CD4-positive, alpha-beta T cell treated with Interleukin-21 for 1 hour (primary cell): ENCODE measurements at regions not wholly inside any gene's neighbourhood (a gene's known extent, or its start where the extent isn't known, plus 50 kb on each side); places are given as distances from the start of the nearest gene placed in this dataset.
"Not testable (repeated sequence)": the region's sequence is repeated elsewhere in the genome, so short reads cannot be mapped to it uniquely, and the experiment has no call there.

Source experiments
- DNase-seq: peaks from one replicate; pipeline ENCODE4 v3.0.0-alpha.2; 2020

DNA sequence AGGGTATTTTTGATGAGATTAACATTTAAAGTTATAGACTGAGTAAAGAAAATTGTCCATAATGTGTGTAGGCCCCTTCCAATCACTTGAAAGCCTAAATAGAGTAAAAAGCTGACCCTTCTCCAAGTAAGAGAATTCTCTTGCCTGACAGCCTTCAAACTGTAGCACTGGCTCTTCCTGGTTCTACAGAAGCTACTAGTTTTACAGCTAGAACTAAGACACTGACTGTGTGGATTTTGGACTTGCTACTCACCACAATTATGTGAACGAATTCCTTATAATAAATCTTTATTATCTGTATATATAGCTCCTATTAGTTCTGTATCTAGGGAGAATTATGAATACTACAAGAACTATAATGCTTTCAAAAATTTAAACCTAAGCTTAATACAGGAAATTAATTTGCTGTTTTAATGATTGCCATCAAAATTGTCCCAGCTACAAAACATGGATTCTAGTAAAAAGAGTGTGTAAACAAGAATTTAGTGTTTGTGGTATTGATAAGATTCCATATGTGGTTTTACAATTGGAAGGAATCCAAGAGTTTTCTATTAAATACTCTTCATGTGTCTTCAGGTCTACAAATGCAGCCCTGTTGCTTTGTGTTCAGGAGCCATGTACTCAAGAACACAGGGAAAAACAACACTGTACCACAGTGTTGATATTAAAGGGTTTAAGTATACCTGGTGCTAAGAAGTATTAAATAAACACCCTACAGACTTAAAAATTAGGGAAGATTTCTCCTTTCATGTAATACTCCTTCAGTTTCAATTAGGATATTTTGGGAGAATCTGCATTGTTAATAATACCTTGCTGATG is 366.5 kb downstream of the CXXC4 start:
- DNase-seq, result no peak

DNA sequence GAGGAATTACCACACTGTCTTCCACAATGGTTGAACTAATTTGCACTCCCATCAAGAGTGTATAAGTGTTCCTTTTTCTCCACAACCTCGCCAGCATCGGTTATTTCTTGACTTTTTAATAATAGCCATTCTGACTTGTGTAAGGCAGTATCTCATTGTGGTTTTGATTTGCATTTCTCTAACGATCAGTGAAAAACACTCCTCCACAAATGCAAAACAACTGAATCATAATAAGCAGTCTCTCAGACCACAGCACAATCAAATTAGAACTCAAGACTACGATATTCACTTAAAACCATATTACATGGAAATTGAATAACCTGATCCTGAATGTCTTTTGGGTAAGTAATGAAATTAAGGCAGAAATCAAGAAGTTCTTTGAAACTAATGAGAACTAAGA is 371.7 kb downstream of the CXXC4 start:
- no peak for DNase-seq

DNA sequence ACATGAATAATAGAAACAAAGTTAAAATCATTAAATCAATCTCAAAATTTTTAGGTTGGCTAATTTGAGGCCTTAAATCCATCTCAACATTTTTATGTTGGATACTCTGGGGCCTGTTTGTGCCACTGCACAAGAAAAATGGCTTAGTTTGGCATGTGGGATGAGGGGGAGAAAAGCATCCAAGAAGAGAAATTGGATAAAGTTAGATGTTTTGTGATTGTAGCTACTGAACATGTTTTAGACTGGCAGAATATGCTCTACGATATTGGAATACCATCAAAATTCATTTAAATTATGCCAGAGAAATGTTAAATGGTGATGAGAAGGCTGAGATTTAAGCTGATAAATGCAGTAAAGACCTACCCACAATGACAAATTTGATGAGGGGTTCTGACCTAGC is 376.9 kb downstream of the CXXC4 start:
- no peak for DNase-seq

DNA sequence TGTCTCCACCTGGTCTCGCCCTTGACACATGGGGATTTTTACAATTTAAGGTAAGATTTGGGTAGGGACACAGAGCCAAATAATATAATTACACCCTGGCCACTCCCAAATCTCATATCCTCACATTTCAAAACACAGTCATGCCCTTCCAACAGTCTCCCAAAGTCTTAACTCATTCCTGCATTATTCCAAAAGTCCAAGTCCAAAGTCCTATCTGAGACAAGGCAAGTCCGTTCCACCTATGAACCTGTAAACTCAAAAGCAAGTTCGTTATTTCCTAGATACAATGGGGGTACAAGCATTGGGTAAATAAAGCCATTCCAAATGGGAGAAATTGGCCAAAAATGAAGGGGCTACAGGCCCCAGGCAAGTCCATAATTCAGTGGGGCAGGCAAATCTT is 380.8 kb downstream of the CXXC4 start:
- DNase-seq, result no peak

DNA sequence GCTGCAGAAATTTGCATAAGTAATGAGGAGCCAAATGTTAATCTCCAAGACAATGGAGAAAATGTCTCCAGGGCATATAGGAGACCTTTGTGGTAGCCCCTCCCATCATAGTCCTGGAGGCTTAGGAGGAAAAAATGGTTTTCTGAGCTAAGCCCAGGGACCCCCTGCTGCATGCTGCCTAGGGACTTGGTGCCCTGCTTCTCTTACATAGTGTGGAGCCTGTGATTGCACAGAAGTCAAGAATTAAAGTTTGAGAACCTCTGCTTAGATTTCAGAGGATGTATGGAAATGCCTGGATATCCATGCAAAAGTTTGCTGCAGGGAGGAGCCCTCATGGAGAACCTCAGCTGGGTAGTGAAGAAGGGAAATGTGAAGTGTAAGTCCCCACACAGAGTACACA is 379.4 kb upstream of the TACR3 start:
- DNase-seq, result no peak

DNA sequence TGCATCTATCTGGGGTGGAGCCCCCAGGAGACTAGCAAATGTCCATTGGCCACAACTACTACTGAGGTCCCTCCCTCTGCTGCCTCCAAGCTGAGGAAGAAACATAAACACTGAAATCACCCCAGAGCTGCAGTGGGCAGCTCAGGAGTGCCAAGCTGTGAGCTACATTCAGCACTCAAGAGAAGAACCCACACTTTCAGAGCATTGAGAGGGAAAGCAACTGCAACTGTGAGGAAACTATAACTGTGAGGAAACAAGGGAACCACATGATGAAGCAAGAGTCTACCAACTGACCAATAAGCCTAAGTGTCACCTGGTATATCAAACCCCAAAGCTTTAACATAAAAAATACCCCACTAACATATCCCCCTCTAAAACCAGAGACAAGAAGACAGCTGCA is 373.5 kb upstream of the TACR3 start:
- DNase-seq, result no peak

DNA sequence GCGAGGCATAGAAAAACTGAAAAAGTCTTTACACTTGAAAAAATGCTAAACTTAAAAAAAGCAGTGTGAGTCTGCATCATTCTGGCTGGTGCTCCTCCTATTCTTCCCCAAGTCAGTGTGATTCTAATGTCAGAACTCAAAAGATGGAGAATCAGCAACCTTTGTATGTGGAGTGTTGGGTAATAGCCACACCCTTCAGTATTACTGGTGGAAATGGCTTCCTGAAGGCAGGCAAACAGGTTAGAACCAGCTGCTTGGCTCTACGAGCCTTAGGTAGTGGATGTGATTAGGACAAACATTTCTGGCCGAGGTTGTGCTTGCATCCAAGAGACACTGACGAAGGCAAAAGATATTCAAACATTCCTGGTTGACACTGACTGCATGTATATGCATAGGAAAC is 353.4 kb upstream of the TACR3 start:
- no peak for DNase-seq

DNA sequence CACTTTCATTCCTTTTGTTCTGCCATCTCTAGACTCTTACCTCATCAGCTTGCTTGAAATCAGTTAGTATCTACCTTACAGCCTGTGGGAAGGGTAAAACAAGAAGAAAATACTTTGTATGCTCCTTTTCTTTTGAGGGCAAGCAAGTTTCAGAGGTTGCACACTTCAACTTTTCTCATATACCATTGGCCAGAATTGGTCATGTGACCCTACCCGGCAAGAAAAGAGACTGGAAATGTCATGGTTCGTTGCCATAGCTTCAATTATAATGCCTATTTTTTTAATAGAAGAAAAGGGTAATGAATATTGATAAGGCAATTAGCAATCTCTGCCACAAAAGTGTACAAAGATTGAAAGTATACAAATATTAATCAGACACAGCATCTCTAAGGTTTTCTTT is 346.7 kb upstream of the TACR3 start:
- DNase-seq, result no peak

DNA sequence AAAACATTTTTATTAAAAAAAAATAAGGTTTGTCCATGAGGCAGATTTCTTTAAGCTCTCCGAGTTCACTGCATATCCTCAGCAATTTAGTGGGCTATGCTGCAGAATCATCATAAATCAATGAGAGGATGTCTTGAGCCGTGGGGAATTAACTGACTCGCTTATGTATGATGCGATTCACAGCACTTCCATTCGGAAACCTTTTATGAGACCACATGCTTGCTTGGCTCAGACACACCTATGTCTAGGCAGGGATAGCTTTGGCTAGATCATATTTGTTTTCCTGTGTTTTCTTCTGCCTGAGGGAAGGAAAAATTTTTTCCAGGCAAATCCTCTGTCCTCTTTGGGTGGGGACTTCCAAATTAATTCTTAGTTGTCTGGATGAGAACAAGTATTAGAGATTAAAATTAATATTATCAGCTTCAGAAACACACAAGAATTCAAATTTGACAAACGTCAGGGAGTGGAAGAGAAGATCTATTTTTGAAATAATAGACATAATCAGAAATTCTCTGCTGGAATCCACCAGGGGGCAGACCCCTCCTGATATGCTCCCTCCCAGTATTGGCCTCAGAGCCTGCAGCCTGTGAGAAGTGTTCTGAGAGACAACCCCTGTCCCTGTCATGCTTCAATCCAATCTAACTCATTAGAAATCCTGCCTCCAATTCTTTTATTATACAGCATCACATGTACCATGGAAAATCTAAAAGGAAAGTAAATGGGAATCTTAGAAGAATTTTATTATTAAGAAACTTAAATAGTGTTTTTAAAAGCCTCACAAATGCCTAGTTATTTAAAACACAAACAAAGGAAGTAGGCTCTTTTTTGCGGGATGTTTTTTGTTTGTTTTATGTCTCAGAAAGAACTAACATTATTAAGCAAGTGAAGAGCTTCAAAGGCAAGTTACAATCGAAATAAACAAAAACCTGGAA is 345.1 kb upstream of the TACR3 start:
- no peak for DNase-seq

DNA sequence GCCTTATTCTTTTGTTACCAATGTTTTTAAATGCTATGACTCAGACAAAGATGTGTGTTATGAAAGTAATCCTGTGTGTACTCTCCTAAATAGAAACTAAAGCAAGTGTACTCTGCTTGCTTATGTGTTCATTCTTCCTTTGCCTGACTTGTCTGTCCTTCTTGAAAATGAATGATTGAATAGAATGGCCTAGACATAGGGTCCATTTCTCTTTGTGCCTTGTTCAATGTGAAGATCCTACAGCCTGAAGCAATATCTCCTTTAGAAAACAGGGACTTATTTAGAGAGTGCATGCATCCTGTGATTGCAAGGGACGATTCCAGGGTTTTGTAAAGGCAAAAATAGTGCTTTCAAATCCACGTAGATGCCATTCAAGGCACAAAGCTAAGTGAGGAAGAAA is 343.6 kb upstream of the TACR3 start:
- DNase-seq, result no peak

DNA sequence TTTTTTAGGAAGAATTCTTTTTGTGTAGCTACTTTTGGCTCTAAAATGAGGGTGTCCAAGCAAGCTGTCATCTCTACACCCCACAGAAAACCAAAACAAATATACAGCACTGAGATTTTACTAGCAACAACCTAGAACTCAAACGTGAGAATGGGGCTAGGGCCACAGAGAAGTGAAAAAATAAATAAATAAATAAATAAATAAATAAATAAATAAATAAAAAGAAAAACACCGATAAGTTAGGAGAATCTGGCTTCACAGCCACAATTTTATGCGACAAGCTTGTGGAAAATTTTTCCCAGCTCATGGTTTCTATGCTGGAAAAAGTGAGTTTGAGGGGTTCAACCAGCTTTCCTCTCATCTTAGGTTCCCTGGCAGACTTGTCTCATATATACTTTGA is 324.6 kb upstream of the TACR3 start:
- DNase-seq, result no peak

DNA sequence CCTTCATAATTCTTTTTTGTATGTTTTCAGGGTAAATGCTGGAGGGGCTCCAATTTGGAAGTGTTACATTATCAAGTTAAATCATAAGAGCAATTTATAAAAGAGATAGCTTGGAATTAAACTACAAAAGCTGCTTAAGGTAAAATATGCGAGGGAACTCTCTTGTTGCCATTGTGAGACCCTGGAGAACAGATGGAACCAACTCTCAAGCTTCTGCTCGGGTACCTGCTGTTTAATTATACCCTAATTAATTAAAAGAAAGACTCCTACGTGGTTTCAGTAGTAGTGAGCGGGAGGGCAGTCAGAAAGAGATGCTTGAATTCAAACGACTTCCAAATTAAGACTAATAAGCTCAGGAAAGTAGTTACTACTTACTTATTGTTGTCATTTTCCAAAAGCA is 313.1 kb upstream of the TACR3 start:
- DNase-seq, result no peak

DNA sequence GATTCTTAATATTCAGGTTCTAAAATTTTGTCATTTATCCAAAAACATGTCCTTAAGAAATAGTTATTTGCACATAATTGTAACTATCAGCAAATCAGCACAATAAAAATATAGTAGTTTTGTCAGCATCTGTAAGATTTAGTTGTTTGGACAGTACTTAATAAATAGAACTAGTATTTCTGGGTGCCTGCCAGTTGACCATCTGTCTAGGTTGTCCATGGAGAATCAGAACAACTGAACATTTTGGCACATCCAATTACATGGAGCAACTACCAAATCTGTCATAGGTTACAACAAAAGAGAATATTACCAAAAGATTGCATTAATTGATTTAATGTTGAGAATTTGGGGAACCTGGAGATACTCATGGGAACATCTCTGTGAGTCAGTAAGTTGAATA is 305.5 kb upstream of the TACR3 start:
- no peak for DNase-seq

DNA sequence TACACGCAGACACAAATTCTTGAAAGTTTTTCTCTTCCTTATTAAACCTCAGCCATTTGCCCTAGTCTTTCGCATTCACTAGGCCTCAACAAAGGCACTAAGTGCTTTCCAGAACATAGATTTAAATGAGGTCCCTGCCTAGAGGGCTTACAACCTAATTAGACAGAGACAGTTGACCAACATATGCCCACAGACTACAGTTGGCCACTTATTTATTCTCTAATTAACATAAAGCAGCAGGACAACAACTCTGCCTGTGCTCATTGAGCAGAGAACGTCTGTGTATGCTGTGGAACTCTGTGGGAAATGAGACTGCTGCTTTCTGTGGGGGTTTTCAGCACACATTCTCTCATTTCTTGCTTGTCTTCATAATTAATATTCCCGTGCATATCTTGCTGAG is 303.0 kb upstream of the TACR3 start:
- no peak for DNase-seq

DNA sequence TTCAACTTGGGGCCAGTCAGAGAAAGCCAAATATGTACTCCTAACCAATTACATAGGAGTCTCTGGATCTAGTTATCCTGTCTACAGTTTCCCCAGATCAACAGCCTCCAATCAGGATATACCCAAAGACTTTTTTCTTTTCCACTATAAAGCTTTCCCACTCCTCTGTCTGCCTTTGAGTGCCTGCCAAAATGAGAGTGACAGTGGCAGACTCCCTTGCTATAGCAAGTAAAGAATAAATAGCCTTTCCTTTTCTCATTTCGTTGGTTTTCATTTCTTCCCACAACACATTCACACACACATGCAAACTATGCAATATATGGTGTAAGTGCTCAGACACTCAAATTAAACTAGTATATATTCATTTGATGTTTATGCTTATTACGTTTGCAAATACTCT is 302.4 kb upstream of the TACR3 start:
- no peak for DNase-seq

DNA sequence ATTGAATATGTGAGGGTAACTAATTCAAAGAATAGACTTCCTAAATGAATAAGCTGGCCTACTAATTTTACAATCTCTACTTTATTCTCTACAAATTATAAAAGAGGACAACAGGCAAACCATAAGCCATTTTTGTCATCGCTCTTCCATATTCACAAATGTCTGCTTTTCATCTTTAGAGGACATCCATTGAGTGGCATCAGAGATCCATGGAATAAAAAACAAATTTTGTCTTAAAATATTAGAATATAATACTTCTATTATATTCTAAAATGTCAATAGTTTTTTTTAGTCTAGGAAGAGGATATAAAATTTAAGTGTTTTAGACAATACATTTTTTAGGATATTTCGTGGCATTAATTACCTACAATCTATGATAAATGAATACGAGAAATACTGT is 300.9 kb upstream of the TACR3 start:
- no peak for DNase-seq

DNA sequence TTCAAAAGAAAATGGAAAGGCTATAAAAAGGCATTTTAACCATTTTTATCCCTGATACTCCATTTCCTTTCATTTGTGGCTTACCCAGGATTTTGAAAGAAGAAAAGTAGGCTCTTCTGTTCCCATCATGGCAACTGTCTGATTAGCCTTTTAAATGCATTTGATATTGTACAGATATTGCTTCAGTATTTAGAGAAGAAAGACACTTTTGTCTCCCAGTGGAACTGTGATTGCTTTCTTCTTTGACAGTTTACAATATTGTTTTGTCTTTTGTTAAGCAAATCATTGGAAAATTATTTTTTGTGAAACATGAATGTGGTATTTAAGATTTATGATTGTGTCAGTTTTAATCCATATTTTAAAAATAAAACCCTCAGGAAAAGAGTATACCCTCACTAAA is 297.4 kb upstream of the TACR3 start:
- DNase-seq, result no peak

DNA sequence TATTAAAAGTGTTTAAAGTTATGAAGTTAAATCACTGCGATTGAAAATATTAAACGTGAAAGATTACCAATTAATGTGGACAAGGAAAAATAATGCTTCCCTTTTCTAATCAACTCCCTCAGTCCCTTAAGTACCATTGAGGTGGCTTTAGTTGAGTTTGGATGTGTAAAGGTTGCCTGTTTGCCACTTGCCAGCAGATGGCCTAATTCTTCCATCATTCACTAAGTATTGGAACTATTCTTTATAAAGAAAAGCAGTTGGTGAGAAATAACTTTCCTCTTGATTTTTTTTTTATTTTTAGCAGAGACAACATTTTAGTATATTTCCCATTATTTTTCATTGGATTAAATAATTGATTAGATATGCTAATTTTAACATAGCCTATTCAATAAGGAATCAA is 295.9 kb upstream of the TACR3 start:
- no peak for DNase-seq

DNA sequence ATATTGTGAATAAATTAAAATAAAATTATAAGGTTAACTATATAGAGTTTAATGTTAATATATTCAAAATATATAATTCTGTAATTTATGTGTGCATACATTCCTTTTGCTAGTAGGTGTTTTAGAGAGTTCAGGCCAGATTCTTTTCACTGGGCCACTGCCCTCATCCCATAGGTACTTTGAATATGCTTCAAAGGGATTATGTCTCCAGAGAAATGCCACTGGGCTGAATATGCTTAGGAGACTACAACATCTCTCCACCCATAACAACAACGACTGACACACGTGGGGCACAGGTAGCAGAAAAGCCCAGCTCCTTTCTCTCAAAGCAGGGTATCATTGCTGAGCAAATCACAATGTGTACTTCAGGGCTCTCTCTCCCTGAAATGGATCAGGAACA is 290.9 kb upstream of the TACR3 start:
- no peak for DNase-seq

DNA sequence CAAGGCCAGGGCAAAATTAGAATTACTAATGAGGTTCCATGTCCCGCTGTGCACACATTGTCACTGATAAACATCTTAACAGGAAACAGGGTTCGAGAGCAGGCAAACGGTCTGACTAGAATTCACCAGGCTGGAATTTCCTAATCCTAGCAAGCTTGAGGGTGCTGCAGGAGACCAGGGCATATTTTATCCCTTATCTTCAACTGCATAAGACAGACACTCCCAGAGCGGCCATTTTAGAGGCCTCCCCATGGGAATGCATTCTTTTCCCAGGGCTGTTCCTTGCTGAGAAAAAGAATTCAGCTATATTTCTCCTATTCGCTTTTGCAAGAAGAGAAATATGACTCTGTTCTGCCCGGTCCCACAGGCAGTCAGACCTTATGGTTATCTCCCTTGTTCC is 282.5 kb upstream of the TACR3 start:
- not testable (repeated sequence) for DNase-seq

DNA sequence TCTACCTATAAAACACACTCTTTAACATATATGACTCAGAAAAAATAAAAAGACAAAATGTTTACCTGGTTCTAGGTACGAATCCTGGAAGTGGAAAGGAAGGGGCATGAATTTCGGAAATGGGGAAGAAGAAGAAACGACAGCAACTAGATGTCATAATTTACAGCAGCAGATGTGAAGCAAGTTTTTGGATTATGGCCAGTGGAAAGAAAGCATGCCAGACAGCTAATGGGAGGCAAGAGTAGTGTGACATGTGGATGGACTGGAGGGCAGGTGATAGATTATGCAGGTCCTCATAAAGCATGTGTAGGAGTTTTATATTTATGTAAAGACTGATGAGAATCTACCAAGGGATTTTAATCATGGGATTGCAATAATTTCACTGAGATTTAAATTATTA is 279.0 kb upstream of the TACR3 start:
- DNase-seq, result no peak

DNA sequence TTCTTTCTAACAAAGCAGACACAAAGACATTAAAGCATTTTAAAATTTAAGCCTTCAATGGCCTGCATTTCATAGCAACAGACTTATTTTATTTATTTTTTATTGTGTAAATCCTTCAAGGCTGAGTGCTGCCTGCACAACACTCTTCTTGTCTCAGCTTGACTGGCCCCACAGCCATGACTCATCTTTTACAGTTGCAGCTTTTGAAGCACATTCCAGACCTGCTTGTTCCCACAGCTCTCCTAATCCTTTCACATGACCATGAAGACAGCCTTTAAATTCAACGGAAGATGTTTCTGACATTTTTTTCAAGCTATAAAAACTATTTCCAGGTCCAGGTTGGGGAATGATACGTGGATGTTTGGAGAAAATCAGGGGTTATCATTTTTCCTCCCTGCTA is 276.9 kb upstream of the TACR3 start:
- no peak for DNase-seq

DNA sequence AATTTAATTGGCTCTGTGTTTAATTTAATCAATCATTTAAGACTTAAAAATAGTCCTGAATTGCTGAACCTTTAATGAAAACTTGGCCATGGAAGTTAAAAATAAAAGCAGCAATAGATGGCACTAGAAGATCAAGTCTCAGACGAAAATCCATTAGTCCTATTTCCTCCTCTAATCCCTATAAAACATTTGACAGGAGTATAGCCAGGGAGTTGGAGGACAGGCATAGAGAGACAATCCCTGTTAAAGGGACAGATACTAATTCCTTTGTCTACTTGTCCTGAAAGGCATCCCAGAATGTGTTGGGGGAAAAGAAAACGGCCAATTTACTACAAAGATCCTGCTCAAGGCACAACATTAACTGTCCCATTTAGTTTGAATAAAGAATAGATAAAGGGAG is 276.3 kb upstream of the TACR3 start:
- DNase-seq, result no peak

DNA sequence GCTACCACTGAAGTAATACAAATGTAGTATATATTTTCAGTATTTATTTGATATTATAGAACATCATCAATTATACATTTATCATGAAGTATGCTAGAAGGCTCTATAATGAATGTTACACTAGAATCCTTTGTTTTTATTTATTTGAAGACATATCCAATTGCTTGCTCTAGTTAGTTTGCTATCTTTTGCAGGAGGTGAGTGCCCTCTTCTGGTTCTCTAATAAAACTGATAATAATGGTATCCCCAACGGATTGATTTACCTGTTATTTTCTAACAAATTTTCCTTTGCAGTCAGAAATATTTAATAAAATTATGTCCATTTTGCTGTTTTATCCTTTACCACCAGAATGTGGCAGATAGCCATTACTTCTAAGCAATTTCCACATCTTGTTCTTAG is 274.3 kb upstream of the TACR3 start:
- no peak for DNase-seq
